ENCODE measurements at regions not wholly inside any gene's neighbourhood (a gene's known extent, or its start where the extent isn't known, plus 50 kb on each side); places are given as distances from the start of the nearest gene placed in this dataset.

DNA sequence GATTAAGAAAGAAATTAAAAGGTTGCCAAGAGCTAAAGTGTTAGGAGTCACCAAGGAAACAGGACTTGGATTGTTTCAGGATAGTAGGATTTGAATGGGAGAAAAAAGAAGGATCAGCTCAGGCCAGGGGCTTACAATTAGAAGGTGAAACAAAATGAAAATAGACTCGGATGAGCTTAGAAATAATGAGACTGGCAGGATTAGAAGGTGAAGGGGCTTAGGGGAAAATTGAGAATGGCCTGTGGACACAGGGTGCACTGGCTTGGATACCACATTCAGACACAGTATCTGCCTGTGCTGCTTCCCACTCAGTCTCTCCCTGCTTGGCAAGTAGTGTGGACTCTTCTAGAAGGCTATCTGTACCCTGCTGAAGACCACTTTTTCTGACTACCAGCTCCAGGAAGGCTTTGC lies 206.1 kb upstream of the ATP10A start:
- TF ChIP-seq, protein P1, sequence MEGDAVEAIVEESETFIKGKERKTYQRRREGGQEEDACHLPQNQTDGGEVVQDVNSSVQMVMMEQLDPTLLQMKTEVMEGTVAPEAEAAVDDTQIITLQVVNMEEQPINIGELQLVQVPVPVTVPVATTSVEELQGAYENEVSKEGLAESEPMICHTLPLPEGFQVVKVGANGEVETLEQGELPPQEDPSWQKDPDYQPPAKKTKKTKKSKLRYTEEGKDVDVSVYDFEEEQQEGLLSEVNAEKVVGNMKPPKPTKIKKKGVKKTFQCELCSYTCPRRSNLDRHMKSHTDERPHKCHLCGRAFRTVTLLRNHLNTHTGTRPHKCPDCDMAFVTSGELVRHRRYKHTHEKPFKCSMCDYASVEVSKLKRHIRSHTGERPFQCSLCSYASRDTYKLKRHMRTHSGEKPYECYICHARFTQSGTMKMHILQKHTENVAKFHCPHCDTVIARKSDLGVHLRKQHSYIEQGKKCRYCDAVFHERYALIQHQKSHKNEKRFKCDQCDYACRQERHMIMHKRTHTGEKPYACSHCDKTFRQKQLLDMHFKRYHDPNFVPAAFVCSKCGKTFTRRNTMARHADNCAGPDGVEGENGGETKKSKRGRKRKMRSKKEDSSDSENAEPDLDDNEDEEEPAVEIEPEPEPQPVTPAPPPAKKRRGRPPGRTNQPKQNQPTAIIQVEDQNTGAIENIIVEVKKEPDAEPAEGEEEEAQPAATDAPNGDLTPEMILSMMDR (IDR thresholded peaks at IDR 0.05; ENCODE audit: insufficient read depth, low read length): no peak
- no peak for TF ChIP-seq POLR2AphosphoS5 (IDR thresholded peaks at IDR 0.05; ENCODE audit: low read depth)
- TF ChIP-seq, protein P2, sequence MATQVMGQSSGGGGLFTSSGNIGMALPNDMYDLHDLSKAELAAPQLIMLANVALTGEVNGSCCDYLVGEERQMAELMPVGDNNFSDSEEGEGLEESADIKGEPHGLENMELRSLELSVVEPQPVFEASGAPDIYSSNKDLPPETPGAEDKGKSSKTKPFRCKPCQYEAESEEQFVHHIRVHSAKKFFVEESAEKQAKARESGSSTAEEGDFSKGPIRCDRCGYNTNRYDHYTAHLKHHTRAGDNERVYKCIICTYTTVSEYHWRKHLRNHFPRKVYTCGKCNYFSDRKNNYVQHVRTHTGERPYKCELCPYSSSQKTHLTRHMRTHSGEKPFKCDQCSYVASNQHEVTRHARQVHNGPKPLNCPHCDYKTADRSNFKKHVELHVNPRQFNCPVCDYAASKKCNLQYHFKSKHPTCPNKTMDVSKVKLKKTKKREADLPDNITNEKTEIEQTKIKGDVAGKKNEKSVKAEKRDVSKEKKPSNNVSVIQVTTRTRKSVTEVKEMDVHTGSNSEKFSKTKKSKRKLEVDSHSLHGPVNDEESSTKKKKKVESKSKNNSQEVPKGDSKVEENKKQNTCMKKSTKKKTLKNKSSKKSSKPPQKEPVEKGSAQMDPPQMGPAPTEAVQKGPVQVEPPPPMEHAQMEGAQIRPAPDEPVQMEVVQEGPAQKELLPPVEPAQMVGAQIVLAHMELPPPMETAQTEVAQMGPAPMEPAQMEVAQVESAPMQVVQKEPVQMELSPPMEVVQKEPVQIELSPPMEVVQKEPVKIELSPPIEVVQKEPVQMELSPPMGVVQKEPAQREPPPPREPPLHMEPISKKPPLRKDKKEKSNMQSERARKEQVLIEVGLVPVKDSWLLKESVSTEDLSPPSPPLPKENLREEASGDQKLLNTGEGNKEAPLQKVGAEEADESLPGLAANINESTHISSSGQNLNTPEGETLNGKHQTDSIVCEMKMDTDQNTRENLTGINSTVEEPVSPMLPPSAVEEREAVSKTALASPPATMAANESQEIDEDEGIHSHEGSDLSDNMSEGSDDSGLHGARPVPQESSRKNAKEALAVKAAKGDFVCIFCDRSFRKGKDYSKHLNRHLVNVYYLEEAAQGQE (IDR thresholded peaks at IDR 0.05; ENCODE audit: insufficient replicate concordance, low read depth): no peak
- TF ChIP-seq SPI1 (IDR thresholded peaks at IDR 0.05; ENCODE audit: borderline replicate concordance, low read depth): no peak
- no peak for TF ChIP-seq GABPA (IDR thresholded peaks at IDR 0.05; ENCODE audit: low read depth)

Measured in HL-60 (cell line).